C4-2B (cell line): ENCODE measurements at regions not wholly inside any gene's neighbourhood (a gene's known extent, or its start where the extent isn't known, plus 50 kb on each side); places are given as distances from the start of the nearest gene placed in this dataset.

Source experiments
- ZFX ChIP-seq: fragments of 450-650 bp; IDR thresholded peaks from 2 replicates; pipeline ENCODE4 v1.6.1; 2017
- TF ChIP-seq, protein P1 (sequence below): fragments of 450-650 bp; conservative IDR thresholded peaks from 2 replicates; pipeline ENCODE4 v1.5.1; 2017; ENCODE audit warnings: mild to moderate bottlenecking

DNA sequence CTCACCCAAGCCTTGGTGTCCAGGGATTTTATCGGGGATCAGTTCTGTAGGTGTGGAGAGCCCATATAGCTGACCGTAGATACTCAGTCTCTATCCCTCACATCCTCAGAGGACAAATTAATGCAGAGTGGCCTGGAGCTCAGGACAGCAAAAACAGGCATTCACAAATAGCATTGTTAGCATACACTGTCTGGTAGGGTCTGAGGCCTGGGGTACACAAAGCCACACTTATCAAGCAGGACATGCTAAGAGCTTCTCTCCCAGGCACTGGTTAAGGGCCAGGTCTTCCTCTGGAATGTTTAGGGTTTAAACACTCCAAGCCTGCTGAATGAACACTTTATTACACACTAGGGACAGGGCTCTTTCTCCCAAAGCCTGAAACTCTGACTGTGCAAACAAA is 253.2 kb downstream of the NEDD1 start:
- TF ChIP-seq, protein P1, sequence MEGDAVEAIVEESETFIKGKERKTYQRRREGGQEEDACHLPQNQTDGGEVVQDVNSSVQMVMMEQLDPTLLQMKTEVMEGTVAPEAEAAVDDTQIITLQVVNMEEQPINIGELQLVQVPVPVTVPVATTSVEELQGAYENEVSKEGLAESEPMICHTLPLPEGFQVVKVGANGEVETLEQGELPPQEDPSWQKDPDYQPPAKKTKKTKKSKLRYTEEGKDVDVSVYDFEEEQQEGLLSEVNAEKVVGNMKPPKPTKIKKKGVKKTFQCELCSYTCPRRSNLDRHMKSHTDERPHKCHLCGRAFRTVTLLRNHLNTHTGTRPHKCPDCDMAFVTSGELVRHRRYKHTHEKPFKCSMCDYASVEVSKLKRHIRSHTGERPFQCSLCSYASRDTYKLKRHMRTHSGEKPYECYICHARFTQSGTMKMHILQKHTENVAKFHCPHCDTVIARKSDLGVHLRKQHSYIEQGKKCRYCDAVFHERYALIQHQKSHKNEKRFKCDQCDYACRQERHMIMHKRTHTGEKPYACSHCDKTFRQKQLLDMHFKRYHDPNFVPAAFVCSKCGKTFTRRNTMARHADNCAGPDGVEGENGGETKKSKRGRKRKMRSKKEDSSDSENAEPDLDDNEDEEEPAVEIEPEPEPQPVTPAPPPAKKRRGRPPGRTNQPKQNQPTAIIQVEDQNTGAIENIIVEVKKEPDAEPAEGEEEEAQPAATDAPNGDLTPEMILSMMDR: no peak
- TF ChIP-seq ZFX: no peak
